Caco-2 (cell line): ENCODE measurements at regions not wholly inside any gene's neighbourhood (a gene's known extent, or its start where the extent isn't known, plus 50 kb on each side); places are given as distances from the start of the nearest gene placed in this dataset.

Experiments used
- BruUV-seq: library from RNA; stranded (reverse); fragments of 400-500 nt; replicated peaks from 2 replicates; lab custom pipeline; 2021; lab: Mats Ljungman, UMichigan
- CTCF ChIA-PET: fragments of 300-600 bp; sonication (Branson Sonifier 250); formaldehyde crosslinking; loops from one replicate; lab custom pipeline; 2022; ENCODE audit warnings: antibody characterized with exemption; lab: Charles Lee
- POLR2A ChIA-PET: fragments of 300-600 bp; sonication (Branson Sonifier 250); formaldehyde crosslinking; loops from one replicate; lab custom pipeline; 2022; ENCODE audit warnings: antibody characterized with exemption; lab: Charles Lee
- DNase-seq, 2 experiments: peaks; one replicate each; pipeline versions ENCODE4 v3.0.0 to v3.0.0-alpha.2; 2020 to 2022
- H3K27me3 ChIP-seq: replicated peaks from 2 replicates; pipeline ENCODE4 v1.6.0; 2011; ENCODE audit warnings: low read length; ENCODE audit not compliant: control insufficient read depth, insufficient read depth
- H3K36me3 ChIP-seq: 2 replicates; pipeline ENCODE4 v1.5.1; 2011; ENCODE audit warnings: low read length; ENCODE audit not compliant: control insufficient read depth, insufficient read depth
- H3K4me1 ChIP-seq: fragments of 250-450 bp; sonication (Bioruptor Pico); 2 replicates; pipeline ENCODE4 v1.5.1; 2020; ENCODE audit warnings: mild to moderate bottlenecking
- H3K4me3 ChIP-seq: 2 replicates; pipeline ENCODE4 v1.5.1; 2011; ENCODE audit warnings: low read depth, mild to moderate bottlenecking, control low read depth, low read length
- H3K9me3 ChIP-seq: fragments of 250-450 bp; sonication (Bioruptor Pico); 2 replicates; pipeline ENCODE4 v1.5.1; 2020; ENCODE audit warnings: mild to moderate bottlenecking, moderate library complexity
- H3K27ac Mint-ChIP-seq: one replicate; pipeline ENCODE4 v1.8.0; 2022; ENCODE audit warnings: mixed read lengths; ENCODE audit not compliant: unreplicated experiment
- H3K27me3 Mint-ChIP-seq: one replicate; pipeline ENCODE4 v1.8.0; 2022; ENCODE audit warnings: mixed read lengths; ENCODE audit not compliant: insufficient read depth, unreplicated experiment
- H3K36me3 Mint-ChIP-seq: one replicate; pipeline ENCODE4 v1.8.0; 2022; ENCODE audit warnings: mild to moderate bottlenecking, mixed read lengths; ENCODE audit not compliant: insufficient read depth, unreplicated experiment
- H3K4me1 Mint-ChIP-seq: one replicate; pipeline ENCODE4 v1.8.0; 2022; ENCODE audit warnings: low read depth, mixed read lengths; ENCODE audit not compliant: unreplicated experiment
- H3K4me3 Mint-ChIP-seq: one replicate; pipeline ENCODE4 v1.8.0; 2022; ENCODE audit warnings: mild to moderate bottlenecking, moderate library complexity, mixed read lengths; ENCODE audit not compliant: unreplicated experiment
- H3K9me3 Mint-ChIP-seq: one replicate; pipeline ENCODE4 v1.8.0; 2022; ENCODE audit warnings: mixed read lengths; ENCODE audit not compliant: unreplicated experiment
- intact Hi-C: fragments of 100-400 bp; cut with micrococcal nuclease; formaldehyde crosslinking; loops from one replicate; pipeline ENCODE4 v1.10.0; 2022; ENCODE audit not compliant: unreplicated experiment
- TF ChIP-seq, protein P1 (sequence below), 2 experiments: fragments of 200-600 bp in 1 of 2; IDR thresholded peaks; 1 replicate in 1 of 2; 2 replicates in 1 of 2; pipeline versions ENCODE4 v1.5.1 to v1.8.0; 2011 to 2022; ENCODE audit warnings: antibody characterized with exemption in 1 of 2, control low read depth in 1 of 2, inconsistent platforms in 1 of 2, low read depth in 1 of 2, low read length in 1 of 2, mild to moderate bottlenecking in 1 of 2, moderate library complexity in 1 of 2; ENCODE audit not compliant: insufficient read depth in 1 of 2, severe bottlenecking in 1 of 2, unreplicated experiment in 1 of 2

DNA sequence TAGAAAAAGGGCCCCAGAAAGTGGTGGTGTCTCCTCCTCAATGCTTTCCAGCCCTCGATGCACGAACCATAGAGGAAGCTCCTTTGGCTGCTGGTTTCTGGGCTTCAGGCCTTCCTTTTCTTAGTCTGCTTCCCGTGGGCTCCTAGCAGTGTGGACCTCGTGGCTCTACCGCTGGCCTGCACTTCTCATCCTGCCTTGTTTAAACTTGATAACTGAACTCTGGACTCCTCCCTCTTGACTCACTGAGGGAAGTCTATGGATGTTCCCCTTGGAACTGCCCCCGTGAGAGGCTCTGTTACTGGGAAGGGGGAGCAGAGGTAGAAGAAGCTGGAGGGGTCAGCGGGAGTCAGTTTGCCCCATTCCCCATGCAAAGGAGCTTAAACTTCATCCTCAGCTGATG is 75.3 kb upstream of the WDR26 start:
- POLR2A ChIA-PET = no interaction called here
- H3K4me3 ChIP-seq = no peak overlapping the region
- Mint-ChIP-seq H3K4me1 (peaks cover 6% of the 10 kb centered on the region), H3K4me3 (no peak overlapping the region), H3K27me3 (no peaks in the 10 kb centered on the region), H3K36me3 (no peaks in the 10 kb centered on the region), H3K9me3 (no peaks in the 10 kb centered on the region), H3K27ac (no peak overlapping the region)
- no peak for DNase-seq
- no peaks in the 10 kb centered on the region for H3K27me3 ChIP-seq
- CTCF ChIA-PET = no interaction called here
- H3K9me3 ChIP-seq = no peaks in the 10 kb centered on the region
- peaks cover 14% of the 10 kb centered on the region; the same call in 1 of the 2 replicates for H3K4me1 ChIP-seq
- TF ChIP-seq, protein P1, sequence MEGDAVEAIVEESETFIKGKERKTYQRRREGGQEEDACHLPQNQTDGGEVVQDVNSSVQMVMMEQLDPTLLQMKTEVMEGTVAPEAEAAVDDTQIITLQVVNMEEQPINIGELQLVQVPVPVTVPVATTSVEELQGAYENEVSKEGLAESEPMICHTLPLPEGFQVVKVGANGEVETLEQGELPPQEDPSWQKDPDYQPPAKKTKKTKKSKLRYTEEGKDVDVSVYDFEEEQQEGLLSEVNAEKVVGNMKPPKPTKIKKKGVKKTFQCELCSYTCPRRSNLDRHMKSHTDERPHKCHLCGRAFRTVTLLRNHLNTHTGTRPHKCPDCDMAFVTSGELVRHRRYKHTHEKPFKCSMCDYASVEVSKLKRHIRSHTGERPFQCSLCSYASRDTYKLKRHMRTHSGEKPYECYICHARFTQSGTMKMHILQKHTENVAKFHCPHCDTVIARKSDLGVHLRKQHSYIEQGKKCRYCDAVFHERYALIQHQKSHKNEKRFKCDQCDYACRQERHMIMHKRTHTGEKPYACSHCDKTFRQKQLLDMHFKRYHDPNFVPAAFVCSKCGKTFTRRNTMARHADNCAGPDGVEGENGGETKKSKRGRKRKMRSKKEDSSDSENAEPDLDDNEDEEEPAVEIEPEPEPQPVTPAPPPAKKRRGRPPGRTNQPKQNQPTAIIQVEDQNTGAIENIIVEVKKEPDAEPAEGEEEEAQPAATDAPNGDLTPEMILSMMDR (IDR thresholded peaks at IDR 0.05; ENCODE audit: insufficient read depth in 1 of 2, low read depth in 1 of 2, low read length in 1 of 2, severe bottlenecking in 1 of 2, unreplicated experiment in 1 of 2) = no peak
- intact Hi-C loops = no loop called here
- BruUV-seq = no TSS peak
- H3K36me3 ChIP-seq = no peaks in the 10 kb centered on the region

- no TSS peak for BruUV-seq
- no peaks in the 10 kb centered on the region for H3K27me3 ChIP-seq
- DNase-seq = no peak
- H3K36me3 Mint-ChIP-seq = no peaks in the 10 kb centered on the region
- H3K4me1 ChIP-seq = peaks cover 14% of the 10 kb centered on the region; the same call in 1 of the 2 replicates
- H3K27me3 Mint-ChIP-seq = no peaks in the 10 kb centered on the region
- H3K9me3 ChIP-seq = no peaks in the 10 kb centered on the region
- H3K4me3 Mint-ChIP-seq = no peak overlapping the region
- intact Hi-C loops = no loop called here
- no peak overlapping the region for H3K4me3 ChIP-seq
- H3K4me1 Mint-ChIP-seq = peaks cover 6% of the 10 kb centered on the region
- TF ChIP-seq, protein P1 (IDR thresholded peaks at IDR 0.05; ENCODE audit: insufficient read depth in 1 of 2, low read depth in 1 of 2, low read length in 1 of 2, severe bottlenecking in 1 of 2, unreplicated experiment in 1 of 2) = no peak
- POLR2A ChIA-PET = no interaction called here
- no peak overlapping the region for H3K27ac Mint-ChIP-seq
- CTCF ChIA-PET = no interaction called here
- no peaks in the 10 kb centered on the region for H3K36me3 ChIP-seq
- H3K9me3 Mint-ChIP-seq = no peaks in the 10 kb centered on the region
These were observed 76.5 kb upstream of the WDR26 start for GRCh38 chr1:224510880-224511645.

- Mint-ChIP-seq H3K27ac (no peak overlapping the region), H3K4me3 (no peak overlapping the region)
- POLR2A ChIA-PET = no interaction called here
These were observed 78.1 kb upstream of the WDR26 start for GRCh38 chr1:224512600-224513151.

More at GRCh38 chr1:224512600-224513151, 78.1 kb upstream of the WDR26 start:
- no peak overlapping the region for H3K4me3 ChIP-seq
- Mint-ChIP-seq H3K4me1 (peaks cover 1% of the 10 kb centered on the region), H3K36me3 (no peaks in the 10 kb centered on the region), H3K27me3 (no peaks in the 10 kb centered on the region), H3K9me3 (no peaks in the 10 kb centered on the region)
- CTCF ChIA-PET = interaction anchor here (0.6 to 3.3 kb wide), 7 partner anchors 56 to 718 kb away, joined by 3 to 41 read pairs (median 4); no protein-coding TSS in a partner anchor
- peaks cover 14% of the 10 kb centered on the region; the same call in 1 of the 2 replicates for H3K4me1 ChIP-seq
- no TSS peak for BruUV-seq
- TF ChIP-seq, protein P1 (IDR thresholded peaks at IDR 0.05; ENCODE audit: insufficient read depth in 1 of 2, low read depth in 1 of 2, low read length in 1 of 2, severe bottlenecking in 1 of 2, unreplicated experiment in 1 of 2) = no peak
- no peak for DNase-seq
- no peaks in the 10 kb centered on the region for H3K9me3 ChIP-seq
- H3K36me3 ChIP-seq = no peaks in the 10 kb centered on the region
- no peaks in the 10 kb centered on the region for H3K27me3 ChIP-seq
- intact Hi-C loops = loop anchor here (1.0 to 2.0 kb wide), 4 partner anchors 128 to 410 kb away; no protein-coding TSS in a partner anchor
